ENCODE measurements at regions not wholly inside any gene's neighbourhood (a gene's known extent, or its start where the extent isn't known, plus 50 kb on each side); places are given as distances from the start of the nearest gene placed in this dataset.
"Not testable (repeated sequence)": the region's sequence is repeated elsewhere in the genome, so short reads cannot be mapped to it uniquely, and the experiment has no call there.

- DNase-seq (ENCODE audit: low read depth), result no peak
Measured at GRCh38 chr5:5738797-5739489, 316.5 kb downstream of the ICE1 start.

GRCh38 chr5:5736007-5736406 lies 313.5 kb downstream of the ICE1 start:
- no peak for DNase-seq (ENCODE audit: low read depth)

- not testable (repeated sequence) for DNase-seq (ENCODE audit: low read depth)
Measured at GRCh38 chr5:5733058-5733457, 310.6 kb downstream of the ICE1 start.

- no peak for DNase-seq (ENCODE audit: low read depth)
Measured at GRCh38 chr5:5726401-5726800, 303.9 kb downstream of the ICE1 start.

- DNase-seq (ENCODE audit: low read depth), result no peak
Measured at GRCh38 chr5:5721881-5722280, 299.4 kb downstream of the ICE1 start.

GRCh38 chr5:5719292-5719691 lies 296.8 kb downstream of the ICE1 start:
- no peak for DNase-seq (ENCODE audit: low read depth)

- DNase-seq (ENCODE audit: low read depth), result no peak
Measured at GRCh38 chr5:5716665-5717064, 294.2 kb downstream of the ICE1 start.

GRCh38 chr5:5711592-5711991 lies 289.1 kb downstream of the ICE1 start:
- DNase-seq (ENCODE audit: low read depth), result no peak

- DNase-seq (ENCODE audit: low read depth), result no peak
Measured at GRCh38 chr5:5711112-5711511, 288.6 kb downstream of the ICE1 start.

- no peak for DNase-seq (ENCODE audit: low read depth)
Measured at GRCh38 chr5:5710471-5710870, 288.0 kb downstream of the ICE1 start.

GRCh38 chr5:5708367-5708919 lies 286.0 kb downstream of the ICE1 start:
- DNase-seq (ENCODE audit: low read depth), result no peak

GRCh38 chr5:5705010-5705409 lies 282.5 kb downstream of the ICE1 start:
- no peak for DNase-seq (ENCODE audit: low read depth)

- DNase-seq (ENCODE audit: low read depth), result no peak
Measured at GRCh38 chr5:5704352-5704751, 281.9 kb downstream of the ICE1 start.

- no peak for DNase-seq (ENCODE audit: low read depth)
Measured at GRCh38 chr5:5702934-5703333, 280.5 kb downstream of the ICE1 start.

GRCh38 chr5:5700549-5700948 lies 278.1 kb downstream of the ICE1 start:
- DNase-seq (ENCODE audit: low read depth), result no peak

GRCh38 chr5:5699062-5699461 lies 276.6 kb downstream of the ICE1 start:
- no peak for DNase-seq (ENCODE audit: low read depth)

GRCh38 chr5:5695266-5695665 lies 272.8 kb downstream of the ICE1 start:
- DNase-seq (ENCODE audit: low read depth), result no peak

GRCh38 chr5:5688925-5689310 lies 266.4 kb downstream of the ICE1 start:
- DNase-seq (ENCODE audit: low read depth), result no peak

GRCh38 chr5:5688194-5688924 lies 265.9 kb downstream of the ICE1 start:
- no peak for DNase-seq (ENCODE audit: low read depth)

- DNase-seq (ENCODE audit: low read depth), result no peak
Measured at GRCh38 chr5:5687113-5687512, 264.6 kb downstream of the ICE1 start.

- no peak for DNase-seq (ENCODE audit: low read depth)
Measured at GRCh38 chr5:5686356-5686755, 263.9 kb downstream of the ICE1 start.

GRCh38 chr5:5685737-5686136 lies 263.3 kb downstream of the ICE1 start:
- DNase-seq (ENCODE audit: low read depth), result no peak

- DNase-seq (ENCODE audit: low read depth), result no peak
Measured at GRCh38 chr5:5683174-5683573, 260.7 kb downstream of the ICE1 start.

GRCh38 chr5:5678909-5679308 lies 256.4 kb downstream of the ICE1 start:
- no peak for DNase-seq (ENCODE audit: low read depth)

Measured in iris pigment epithelial cell (primary cell).